HG02938 (cell line): ENCODE measurements at regions not wholly inside any gene's neighbourhood (a gene's known extent, or its start where the extent isn't known, plus 50 kb on each side); places are given as distances from the start of the nearest gene placed in this dataset.

Experiments used
- ATAC-seq: cut with Tn5 transposase; IDR thresholded peaks from one replicate; pipeline ENCODE4 v1.9.1; 2021; ENCODE audit warnings: mild to moderate bottlenecking, moderate library complexity; ENCODE audit not compliant: unreplicated experiment

- no peak for ATAC-seq
Measured at GRCh38 chr13:110826861-110827672, 87.8 kb downstream of the ANKRD10 start.
